HepG2 (cell line): ENCODE measurements at regions not wholly inside any gene's neighbourhood (a gene's known extent, or its start where the extent isn't known, plus 50 kb on each side); places are given as distances from the start of the nearest gene placed in this dataset.
"Not testable (repeated sequence)": the region's sequence is repeated elsewhere in the genome, so short reads cannot be mapped to it uniquely, and the experiment has no call there.

Source experiments
- ATAC-seq: fragments of 200-7000 bp; cut with Tn5 transposase; 3 replicates; pipeline ENCODE4 v1.9.1; 2020; ENCODE audit warnings: mild to moderate bottlenecking, moderate library complexity
- BruUV-seq: library from RNA; stranded (reverse); fragments of 400-500 nt; replicated peaks from 2 replicates; lab custom pipeline; 2021; lab: Mats Ljungman, UMichigan
- CTCF ChIA-PET: fragments of 300-600 bp; formaldehyde crosslinking; extraction: SDS; loops from one replicate; lab custom pipeline; 2021; ENCODE audit warnings: low total read pairs, inconsistent platforms, low intra/inter-chr PET ratio; lab: Yijun Ruan, JAX
- POLR2A ChIA-PET: fragments of 350-600 bp; sonication (Branson Sonifier 250); formaldehyde crosslinking; loops from one replicate; lab custom pipeline; 2020; ENCODE audit warnings: antibody characterized with exemption, inconsistent platforms; lab: Yijun Ruan, JAX
- DNase-seq: peaks from one replicate; pipeline ENCODE4 v3.0.0-alpha.2; 2015; ENCODE audit warnings: low spot score
- FAIRE-seq: peaks from 3 replicates; lab custom pipeline; 2011; peaks lifted over from hg19 to GRCh38; lab: Jason Lieb, UNC
- H2AFZ ChIP-seq: one replicate; pipeline ENCODE4 v1.6.1; 2011; ENCODE audit warnings: low read length, inconsistent platforms
- H3K27ac ChIP-seq: fragments of 300-600 bp; 3 replicates; pipeline ENCODE4 v1.8.0; 2011; ENCODE audit warnings: mixed run types, mild to moderate bottlenecking, mixed read lengths, low read length, inconsistent platforms; ENCODE audit not compliant: insufficient read depth; ENCODE audit errors: extremely low read length
- H3K27me3 ChIP-seq, 2 experiments: fragments of 200-600 bp in 1 of 2; 2 replicates in 1 of 2; 3 replicates in 1 of 2; pipeline versions ENCODE4 v1.6.0 to v1.8.0; 2011; ENCODE audit warnings: low read length in 2 of 2, mild to moderate bottlenecking in 2 of 2, moderate library complexity in 2 of 2, inconsistent platforms in 1 of 2; ENCODE audit not compliant: insufficient read depth in 2 of 2, control insufficient read depth in 1 of 2
- H3K36me3 ChIP-seq, 2 experiments: fragments of 200-600 bp in 1 of 2; replicated peaks in 1 of 2; 2 replicates in 1 of 2; 3 replicates in 1 of 2; pipeline versions ENCODE4 v1.5.1 to v1.8.0; 2011; ENCODE audit warnings: low read length in 2 of 2, inconsistent platforms in 1 of 2; ENCODE audit not compliant: insufficient read depth in 2 of 2, control insufficient read depth in 1 of 2
- H3K4me1 ChIP-seq: 2 replicates; pipeline ENCODE4 v1.5.1; 2012; ENCODE audit warnings: low read length, inconsistent platforms; ENCODE audit not compliant: insufficient read depth
- H3K4me2 ChIP-seq: 2 replicates; pipeline ENCODE4 v1.6.0; 2011; ENCODE audit warnings: low read depth, low read length, inconsistent platforms
- H3K4me3 ChIP-seq, 3 experiments: fragments of 200-600 bp in 1 of 3; sonication (generic), shearing (Covaris generic) in 1 of 3; replicated peaks in 1 of 3; 2 replicates each; pipeline ENCODE4 v1.5.1; 2011 to 2016; ENCODE audit warnings: low read length in 3 of 3, inconsistent platforms in 2 of 3, low read depth in 2 of 3, mild to moderate bottlenecking in 2 of 3, control low read depth in 1 of 3, mixed read lengths in 1 of 3; ENCODE audit not compliant: insufficient read depth in 1 of 3
- H3K79me2 ChIP-seq: one replicate; pipeline ENCODE4 v1.6.1; 2011; ENCODE audit warnings: low read length, inconsistent platforms; ENCODE audit not compliant: insufficient read depth
- H3K9ac ChIP-seq: 2 replicates; pipeline ENCODE4 v1.6.0; 2011; ENCODE audit warnings: mild to moderate bottlenecking, low read depth, low read length, inconsistent platforms; ENCODE audit not compliant: insufficient read depth
- H3K9me3 ChIP-seq: 2 replicates; pipeline ENCODE4 v1.5.1; 2012; ENCODE audit warnings: mild to moderate bottlenecking, low read length
- H4K20me1 ChIP-seq: 2 replicates; pipeline ENCODE4 v1.6.0; 2011; ENCODE audit warnings: inconsistent platforms, mild to moderate bottlenecking, low read length, moderate library complexity; ENCODE audit not compliant: insufficient read depth
- BRD4 ChIP-seq: sonication (generic); formaldehyde crosslinking; IDR thresholded peaks from 2 replicates; pipeline ENCODE4 v1.4.0; 2020; ENCODE audit warnings: missing genetic modification reagents
- HOXD1 ChIP-seq: sonication (generic); formaldehyde crosslinking; IDR thresholded peaks from 2 replicates; pipeline ENCODE4 v1.5.0; 2020; ENCODE audit warnings: missing genetic modification reagents
- SPEN ChIP-seq: sonication (generic); formaldehyde crosslinking; IDR thresholded peaks from 2 replicates; pipeline ENCODE4 v1.5.1; 2020; ENCODE audit warnings: low read depth, mild to moderate bottlenecking, missing genetic modification reagents
- SYNCRIP ChIP-seq: fragments of 200-400 bp; formaldehyde crosslinking; IDR thresholded peaks from 2 replicates; pipeline ENCODE4 v1.6.1; 2018; ENCODE audit warnings: mild to moderate bottlenecking, low read depth, low read length; ENCODE audit not compliant: insufficient read depth
- TBX2 ChIP-seq: sonication (generic); formaldehyde crosslinking; IDR thresholded peaks from 2 replicates; pipeline ENCODE4 v1.5.0; 2020; ENCODE audit warnings: missing genetic modification reagents, mild to moderate bottlenecking, borderline replicate concordance
- WGBS: methylation state at CpG from one replicate; pipeline ENCODE4 v1.1.6; 2017; ENCODE audit warnings: low lambda C conversion rate; 5-methylcytosine and 5-hydroxymethylcytosine counted together
- in situ Hi-C: cut with HindIII; loops from 2 replicates; pipeline ENCODE4 v1.10.0; 2017; ENCODE audit warnings: low pct_unique_long_range_greater_than_20kb; ENCODE audit not compliant: extremely low pct_ligation_motif_present
- intact Hi-C: fragments of 100-400 bp; cut with micrococcal nuclease; formaldehyde crosslinking; loops from one replicate; pipeline ENCODE4 v1.10.0; 2022; ENCODE audit not compliant: unreplicated experiment

- H3K9me3 ChIP-seq = peaks cover 73% of the 10 kb centered on the region
- H3K27me3 ChIP-seq = no peaks in the 10 kb centered on the region
- DNase-seq (no peak), ATAC-seq (no peak), FAIRE-seq (no peak)
- POLR2A ChIA-PET = no interaction called here
- intact Hi-C loops = no loop called here
- no peaks in the 10 kb centered on the region for H3K79me2 ChIP-seq
- H3K4me3 ChIP-seq = no peak overlapping the region
- no TSS peak for BruUV-seq
- H3K36me3 ChIP-seq = no peaks in the 10 kb centered on the region
- no peak for TF ChIP-seq HOXD1 (CRISPR knock-in tag)
- TF ChIP-seq SPEN (CRISPR knock-in tag) = no peak
- TF ChIP-seq SYNCRIP = no peak
- TF ChIP-seq BRD4 (CRISPR knock-in tag) = no peak
- TF ChIP-seq TBX2 (CRISPR knock-in tag) = no peak
- no peaks in the 10 kb centered on the region for H3K4me1 ChIP-seq
- H4K20me1 ChIP-seq = no peaks in the 10 kb centered on the region
- 7% methylated on average over 3 of the region's 3 CpGs for WGBS
- H3K9ac ChIP-seq = no peak overlapping the region
- CTCF ChIA-PET = no interaction called here
- H2AFZ ChIP-seq = no peak overlapping the region
- H3K4me2 ChIP-seq = no peak overlapping the region
- in situ Hi-C loops = no loop called here
- H3K27ac ChIP-seq = no peak overlapping the region
Measured at GRCh38 chr10:9579110-9579705, 1438.5 kb upstream of the CELF2 start.

GRCh38 chr10:9582803-9583202, 1434.9 kb upstream of the CELF2 start:
- H3K4me1 ChIP-seq, POLR2A ChIA-PET, in situ Hi-C loops: not testable (repeated sequence)

More at GRCh38 chr10:9582803-9583202, 1434.9 kb upstream of the CELF2 start:
- FAIRE-seq, H3K4me2 ChIP-seq, H3K79me2 ChIP-seq, H3K27ac ChIP-seq, H3K27me3 ChIP-seq, H2AFZ ChIP-seq, H3K36me3 ChIP-seq, H4K20me1 ChIP-seq, intact Hi-C loops, DNase-seq, ATAC-seq, H3K4me3 ChIP-seq, BruUV-seq, H3K9ac ChIP-seq, CTCF ChIA-PET: not testable (repeated sequence)
- 0% methylated on average over 1 of the region's 1 CpG for WGBS
- H3K9me3 ChIP-seq = peaks cover 52% of the 10 kb centered on the region
